ENCODE measurements at regions not wholly inside any gene's neighbourhood (a gene's known extent, or its start where the extent isn't known, plus 50 kb on each side); places are given as distances from the start of the nearest gene placed in this dataset.

DNA sequence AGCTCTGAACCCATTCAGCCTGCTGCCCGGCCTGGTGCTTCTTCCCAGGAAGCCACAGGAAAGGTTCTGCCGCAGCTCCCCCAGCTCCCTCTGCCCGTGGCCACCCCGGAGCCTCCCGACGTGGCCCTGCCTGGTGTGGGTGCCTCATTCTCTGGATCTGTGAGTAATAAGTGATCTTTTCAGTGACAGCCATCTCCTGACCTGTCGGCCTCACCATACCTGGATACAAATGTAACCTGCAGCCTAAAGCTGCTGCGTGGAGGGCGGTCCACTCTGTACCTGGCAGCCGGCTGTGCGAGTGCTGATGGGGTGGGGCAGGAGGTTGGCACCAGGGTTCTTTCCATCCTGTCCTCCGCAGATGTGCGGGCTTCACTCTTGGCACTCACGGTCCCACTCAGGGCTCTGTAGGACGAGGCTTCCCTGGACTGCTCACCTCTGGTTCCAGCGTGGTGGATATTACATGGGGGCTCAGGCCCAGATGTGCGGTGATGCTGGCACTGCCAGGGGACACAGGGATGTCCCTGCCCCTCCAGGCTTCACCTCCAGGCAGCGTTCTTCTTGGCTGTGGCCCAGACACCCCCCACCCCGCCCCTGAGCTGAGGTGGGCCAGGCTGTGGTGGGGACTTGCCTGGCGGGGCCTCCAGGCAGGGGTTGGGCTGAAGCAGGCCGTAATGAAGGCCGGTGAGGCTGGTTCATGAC, 748.5 kb downstream of the BRD1 start:
- H3K27ac ChIP-seq (ENCODE audit: low read depth, low read length), result no peak overlapping the region
- H3K4me3 ChIP-seq (ENCODE audit: insufficient read depth, low read length, poor library complexity, severe bottlenecking), result no peak overlapping the region
- no peaks in the 10 kb centered on the region for H3K9me3 ChIP-seq (ENCODE audit: insufficient read depth, low read length)
- H3K36me3 ChIP-seq (ENCODE audit: low read length), result no peaks in the 10 kb centered on the region
- no peak overlapping the region for H3K9ac ChIP-seq (ENCODE audit: low read length)
- H2AFZ ChIP-seq (ENCODE audit: low read depth, low read length, severe bottlenecking), result no peak overlapping the region
- no peaks in the 10 kb centered on the region for H3K79me2 ChIP-seq (ENCODE audit: insufficient read depth, low read length)
- no peaks in the 10 kb centered on the region for H3F3A ChIP-seq (ENCODE audit: insufficient read depth)
- TF ChIP-seq, protein P1, sequence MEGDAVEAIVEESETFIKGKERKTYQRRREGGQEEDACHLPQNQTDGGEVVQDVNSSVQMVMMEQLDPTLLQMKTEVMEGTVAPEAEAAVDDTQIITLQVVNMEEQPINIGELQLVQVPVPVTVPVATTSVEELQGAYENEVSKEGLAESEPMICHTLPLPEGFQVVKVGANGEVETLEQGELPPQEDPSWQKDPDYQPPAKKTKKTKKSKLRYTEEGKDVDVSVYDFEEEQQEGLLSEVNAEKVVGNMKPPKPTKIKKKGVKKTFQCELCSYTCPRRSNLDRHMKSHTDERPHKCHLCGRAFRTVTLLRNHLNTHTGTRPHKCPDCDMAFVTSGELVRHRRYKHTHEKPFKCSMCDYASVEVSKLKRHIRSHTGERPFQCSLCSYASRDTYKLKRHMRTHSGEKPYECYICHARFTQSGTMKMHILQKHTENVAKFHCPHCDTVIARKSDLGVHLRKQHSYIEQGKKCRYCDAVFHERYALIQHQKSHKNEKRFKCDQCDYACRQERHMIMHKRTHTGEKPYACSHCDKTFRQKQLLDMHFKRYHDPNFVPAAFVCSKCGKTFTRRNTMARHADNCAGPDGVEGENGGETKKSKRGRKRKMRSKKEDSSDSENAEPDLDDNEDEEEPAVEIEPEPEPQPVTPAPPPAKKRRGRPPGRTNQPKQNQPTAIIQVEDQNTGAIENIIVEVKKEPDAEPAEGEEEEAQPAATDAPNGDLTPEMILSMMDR (IDR thresholded peaks at IDR 0.05; ENCODE audit: insufficient read depth, low read length, poor library complexity, severe bottlenecking), result no peak
- no peak for TF ChIP-seq EZH2phosphoT487 (conservative IDR thresholded peaks at IDR 0.05; ENCODE audit: low read length)
- no peaks in the 10 kb centered on the region for H3K27me3 ChIP-seq (ENCODE audit: low read length)
- H3K4me2 ChIP-seq (ENCODE audit: low read depth, low read length, poor library complexity, severe bottlenecking), result no peak overlapping the region
- H3K9me2 ChIP-seq (replicated peaks; ENCODE audit: insufficient read depth, low read length), result no peaks in the 10 kb centered on the region
- H4K20me1 ChIP-seq (ENCODE audit: low read depth, low read length), result no peaks in the 10 kb centered on the region

DNA sequence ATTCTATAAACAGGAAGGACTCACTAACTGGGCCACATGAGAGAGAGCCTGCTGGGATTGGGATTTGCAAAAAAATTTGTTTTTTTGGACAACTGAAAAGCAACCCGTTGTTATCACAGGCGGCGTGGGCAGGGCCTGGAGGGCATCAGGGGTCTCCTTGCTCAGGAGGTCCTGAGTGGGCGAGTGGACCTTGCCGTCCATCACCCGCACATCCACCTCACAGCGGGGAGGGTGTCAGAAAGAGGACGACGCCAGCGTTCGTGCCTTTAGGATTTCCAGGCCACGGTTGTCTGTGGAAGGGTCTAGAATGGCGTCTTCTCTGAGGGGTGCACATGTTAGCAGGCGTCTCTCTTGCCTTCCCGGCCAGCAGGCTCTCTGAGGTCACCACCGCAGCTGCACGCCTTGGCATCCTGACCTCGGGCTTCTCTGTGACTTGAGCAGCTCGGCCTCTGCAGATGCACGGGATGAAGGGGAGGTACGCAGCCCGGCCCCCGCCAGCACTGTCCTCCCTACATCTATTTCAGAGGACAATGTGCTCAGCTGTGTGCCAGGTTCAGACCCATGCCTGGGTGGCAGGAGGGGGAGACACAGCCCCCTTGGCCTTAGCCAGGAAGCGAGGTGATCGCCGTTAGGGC, 749.5 kb downstream of the BRD1 start:
- Histone ChIP-seq H2AFZ (ENCODE audit: low read depth, low read length, severe bottlenecking) (no peak overlapping the region), H3K4me3 (ENCODE audit: insufficient read depth, low read length, poor library complexity, severe bottlenecking) (no peak overlapping the region), H3K9me3 (ENCODE audit: insufficient read depth, low read length) (no peaks in the 10 kb centered on the region), H3K4me2 (ENCODE audit: low read depth, low read length, poor library complexity, severe bottlenecking) (no peak overlapping the region), H3K9ac (ENCODE audit: low read length) (no peak overlapping the region), H3K27me3 (ENCODE audit: low read length) (no peaks in the 10 kb centered on the region), H3K79me2 (ENCODE audit: insufficient read depth, low read length) (no peaks in the 10 kb centered on the region), H3K27ac (ENCODE audit: low read depth, low read length) (no peak overlapping the region), H3K9me2 (replicated peaks; ENCODE audit: insufficient read depth, low read length) (no peaks in the 10 kb centered on the region), H3K36me3 (ENCODE audit: low read length) (no peaks in the 10 kb centered on the region), H4K20me1 (ENCODE audit: low read depth, low read length) (no peaks in the 10 kb centered on the region), H3F3A (ENCODE audit: insufficient read depth) (no peaks in the 10 kb centered on the region)
- TF ChIP-seq, protein P1 (IDR thresholded peaks at IDR 0.05; ENCODE audit: insufficient read depth, low read length, poor library complexity, severe bottlenecking), result no peak
- TF ChIP-seq EZH2phosphoT487 (conservative IDR thresholded peaks at IDR 0.05; ENCODE audit: low read length), result no peak

DNA sequence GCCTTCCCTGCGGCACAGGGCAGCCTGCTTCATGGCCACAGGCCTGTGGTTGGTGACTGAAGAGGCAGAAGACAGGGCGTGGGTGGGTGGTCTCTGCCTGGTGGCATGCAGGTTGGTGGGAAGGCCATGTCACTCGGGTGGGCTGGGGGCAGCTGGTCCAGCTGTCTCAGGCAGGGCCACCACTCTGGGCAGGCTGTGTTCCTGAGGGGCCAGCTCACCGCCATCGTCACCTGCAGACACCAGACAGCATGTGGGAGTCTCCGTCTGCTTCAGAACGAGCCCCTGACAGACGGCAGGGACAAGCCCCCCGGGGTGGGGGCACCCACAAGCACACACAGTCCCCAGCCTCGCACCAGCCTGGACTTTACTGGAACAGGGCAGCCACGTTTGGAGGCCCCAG, 750.1 kb downstream of the BRD1 start:
- no peak for TF ChIP-seq EZH2phosphoT487 (conservative IDR thresholded peaks at IDR 0.05; ENCODE audit: low read length)
- TF ChIP-seq, protein P1 (IDR thresholded peaks at IDR 0.05; ENCODE audit: insufficient read depth, low read length, poor library complexity, severe bottlenecking), result no peak
- Histone ChIP-seq H3K4me2 (ENCODE audit: low read depth, low read length, poor library complexity, severe bottlenecking) (no peak overlapping the region), H3F3A (ENCODE audit: insufficient read depth) (no peaks in the 10 kb centered on the region), H3K27ac (ENCODE audit: low read depth, low read length) (no peak overlapping the region), H4K20me1 (ENCODE audit: low read depth, low read length) (no peaks in the 10 kb centered on the region), H3K9ac (ENCODE audit: low read length) (no peak overlapping the region), H3K4me3 (ENCODE audit: insufficient read depth, low read length, poor library complexity, severe bottlenecking) (no peak overlapping the region), H3K27me3 (ENCODE audit: low read length) (no peaks in the 10 kb centered on the region), H3K9me2 (replicated peaks; ENCODE audit: insufficient read depth, low read length) (no peaks in the 10 kb centered on the region), H3K36me3 (ENCODE audit: low read length) (no peaks in the 10 kb centered on the region), H3K79me2 (ENCODE audit: insufficient read depth, low read length) (no peaks in the 10 kb centered on the region), H3K9me3 (ENCODE audit: insufficient read depth, low read length) (no peaks in the 10 kb centered on the region), H2AFZ (ENCODE audit: low read depth, low read length, severe bottlenecking) (no peak overlapping the region)
